ENCODE measurements at regions not wholly inside any gene's neighbourhood (a gene's known extent, or its start where the extent isn't known, plus 50 kb on each side); places are given as distances from the start of the nearest gene placed in this dataset.
A peak's percentile ranks its signal among the peaks of the same experiment; 100 is the strongest.

DNA sequence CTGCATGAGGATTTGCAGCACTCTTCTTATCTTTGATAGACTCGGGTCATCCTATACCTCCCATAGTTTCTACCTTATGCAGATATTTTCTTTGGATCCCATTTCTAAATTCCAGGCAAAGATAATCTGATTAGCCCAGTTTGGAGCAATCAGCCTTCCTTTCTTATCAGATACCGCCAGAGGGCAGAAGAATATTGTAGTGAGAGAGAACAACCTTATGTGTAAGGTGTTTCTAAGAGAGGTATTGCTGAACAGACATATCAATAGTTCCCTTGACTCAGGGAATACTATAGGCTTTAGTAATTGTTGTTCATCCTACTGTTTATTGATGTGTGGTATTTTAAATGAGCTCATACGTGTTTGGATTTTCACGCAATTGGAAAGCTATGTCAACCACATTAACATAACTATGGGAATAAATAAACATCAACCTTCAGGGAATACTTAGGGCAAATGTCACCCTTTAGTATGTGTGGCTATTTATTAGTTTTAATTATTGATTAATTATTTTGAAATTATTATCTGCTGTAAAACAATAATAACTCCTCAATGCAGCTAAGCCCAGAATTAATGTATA, 1435.2 kb upstream of the CDH9 start:
- no peaks in the 10 kb centered on the region for H3K36me3 ChIP-seq (ENCODE audit: control insufficient read depth, insufficient read depth, low read length)
- H3K79me2 ChIP-seq (ENCODE audit: control insufficient read depth, insufficient read depth, low read length), result no peaks in the 10 kb centered on the region
- no peaks in the 10 kb centered on the region for H4K20me1 ChIP-seq (ENCODE audit: control insufficient read depth, extremely low read depth, insufficient read depth, low read length)
- H3K4me2 ChIP-seq (ENCODE audit: extremely low read depth, insufficient read depth, low read length), result no peak overlapping the region
- no peak overlapping the region for H3K9ac ChIP-seq (ENCODE audit: insufficient read depth, low read length)
- no peak overlapping the region for H3K27ac ChIP-seq (ENCODE audit: insufficient read depth, low read length)
- peak; percentile 1 to 10 for DNase-seq (ENCODE audit: low read depth in 2 of 2)
- H3K4me1 ChIP-seq (ENCODE audit: control insufficient read depth, extremely low read depth, insufficient read depth, low read length), result no peaks in the 10 kb centered on the region
- H3K27me3 ChIP-seq (ENCODE audit: control insufficient read depth, insufficient read depth, low read length), result no peaks in the 10 kb centered on the region
- TF ChIP-seq, protein P1, sequence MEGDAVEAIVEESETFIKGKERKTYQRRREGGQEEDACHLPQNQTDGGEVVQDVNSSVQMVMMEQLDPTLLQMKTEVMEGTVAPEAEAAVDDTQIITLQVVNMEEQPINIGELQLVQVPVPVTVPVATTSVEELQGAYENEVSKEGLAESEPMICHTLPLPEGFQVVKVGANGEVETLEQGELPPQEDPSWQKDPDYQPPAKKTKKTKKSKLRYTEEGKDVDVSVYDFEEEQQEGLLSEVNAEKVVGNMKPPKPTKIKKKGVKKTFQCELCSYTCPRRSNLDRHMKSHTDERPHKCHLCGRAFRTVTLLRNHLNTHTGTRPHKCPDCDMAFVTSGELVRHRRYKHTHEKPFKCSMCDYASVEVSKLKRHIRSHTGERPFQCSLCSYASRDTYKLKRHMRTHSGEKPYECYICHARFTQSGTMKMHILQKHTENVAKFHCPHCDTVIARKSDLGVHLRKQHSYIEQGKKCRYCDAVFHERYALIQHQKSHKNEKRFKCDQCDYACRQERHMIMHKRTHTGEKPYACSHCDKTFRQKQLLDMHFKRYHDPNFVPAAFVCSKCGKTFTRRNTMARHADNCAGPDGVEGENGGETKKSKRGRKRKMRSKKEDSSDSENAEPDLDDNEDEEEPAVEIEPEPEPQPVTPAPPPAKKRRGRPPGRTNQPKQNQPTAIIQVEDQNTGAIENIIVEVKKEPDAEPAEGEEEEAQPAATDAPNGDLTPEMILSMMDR (conservative IDR thresholded peaks at IDR 0.05 in 1 of 2, IDR thresholded peaks at IDR 0.05 in 1 of 2; ENCODE audit: low read depth in 1 of 2, low read length in 2 of 2), result peak in 1 of 2 donors; percentile 9
- TF ChIP-seq EZH2 (IDR thresholded peaks at IDR 0.05; ENCODE audit: low read length, missing control alignments), result no peak
- H2AFZ ChIP-seq (ENCODE audit: low read length), result no peak overlapping the region
- no peak overlapping the region for H3K4me3 ChIP-seq (replicated peaks in 1 of 4; ENCODE audit: control extremely low read depth in 1 of 4, insufficient read depth in 1 of 4, low read depth in 3 of 4, low read length in 4 of 4)
- H3K9me3 ChIP-seq (ENCODE audit: control insufficient read depth, insufficient read depth, low read depth, low read length), result no peaks in the 10 kb centered on the region

DNA sequence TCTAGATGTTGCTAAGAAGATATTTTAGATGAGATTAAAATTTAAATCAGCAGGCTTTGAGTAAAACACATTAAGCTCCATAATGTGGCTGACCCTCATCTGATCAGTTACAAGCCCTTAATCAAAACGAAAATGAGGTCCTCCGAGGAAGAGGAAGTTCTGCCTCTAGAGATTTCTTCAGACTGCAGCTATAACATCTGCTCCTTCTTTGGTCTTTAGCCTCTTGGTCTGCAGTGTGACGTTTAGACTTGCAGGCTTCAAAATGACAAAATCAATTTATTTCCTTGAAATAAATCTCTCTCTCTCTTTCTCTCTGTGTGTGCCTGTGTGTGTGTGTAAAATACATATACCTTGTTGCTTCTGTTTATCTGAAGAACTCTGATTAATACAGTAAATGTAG, 1429.8 kb upstream of the CDH9 start:
- H3K27me3 ChIP-seq (ENCODE audit: control insufficient read depth, insufficient read depth, low read length), result no peaks in the 10 kb centered on the region
- H4K20me1 ChIP-seq (ENCODE audit: control insufficient read depth, extremely low read depth, insufficient read depth, low read length), result no peaks in the 10 kb centered on the region
- TF ChIP-seq, protein P1 (conservative IDR thresholded peaks at IDR 0.05 in 1 of 2, IDR thresholded peaks at IDR 0.05 in 1 of 2; ENCODE audit: low read depth in 1 of 2, low read length in 2 of 2), result no peak
- TF ChIP-seq EZH2 (IDR thresholded peaks at IDR 0.05; ENCODE audit: low read length, missing control alignments), result no peak
- H2AFZ ChIP-seq (ENCODE audit: low read length), result no peak overlapping the region
- H3K79me2 ChIP-seq (ENCODE audit: control insufficient read depth, insufficient read depth, low read length), result no peaks in the 10 kb centered on the region
- no peak overlapping the region for H3K4me3 ChIP-seq (replicated peaks in 1 of 4; ENCODE audit: control extremely low read depth in 1 of 4, insufficient read depth in 1 of 4, low read depth in 3 of 4, low read length in 4 of 4)
- H3K36me3 ChIP-seq (ENCODE audit: control insufficient read depth, insufficient read depth, low read length), result no peaks in the 10 kb centered on the region
- no peak for DNase-seq (ENCODE audit: low read depth in 2 of 2)
- H3K4me1 ChIP-seq (ENCODE audit: control insufficient read depth, extremely low read depth, insufficient read depth, low read length), result no peaks in the 10 kb centered on the region
- H3K27ac ChIP-seq (ENCODE audit: insufficient read depth, low read length), result no peak overlapping the region
- no peak overlapping the region for H3K4me2 ChIP-seq (ENCODE audit: extremely low read depth, insufficient read depth, low read length)
- H3K9me3 ChIP-seq (ENCODE audit: control insufficient read depth, insufficient read depth, low read depth, low read length), result no peaks in the 10 kb centered on the region
- no peak overlapping the region for H3K9ac ChIP-seq (ENCODE audit: insufficient read depth, low read length)

DNA sequence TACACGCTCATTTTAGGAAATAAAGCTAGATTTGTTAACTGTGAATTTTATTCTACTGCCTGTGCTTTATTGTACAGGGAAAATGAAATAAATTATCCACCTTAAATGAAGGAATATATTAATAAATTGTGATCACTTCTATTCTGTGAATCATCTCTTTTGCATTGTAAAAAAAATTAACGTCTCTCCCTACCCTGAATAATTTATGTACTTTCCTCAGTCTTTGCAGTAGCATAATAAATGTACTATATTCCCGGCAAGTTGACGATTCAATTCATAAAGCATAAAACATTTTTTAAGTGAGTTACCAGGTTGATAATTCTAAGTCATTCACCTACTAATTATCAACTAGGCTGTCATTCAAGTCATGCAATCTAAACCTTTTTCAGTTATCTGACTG, 1425.3 kb upstream of the CDH9 start:
- TF ChIP-seq EZH2 (IDR thresholded peaks at IDR 0.05; ENCODE audit: low read length, missing control alignments), result no peak
- TF ChIP-seq, protein P1 (conservative IDR thresholded peaks at IDR 0.05 in 1 of 2, IDR thresholded peaks at IDR 0.05 in 1 of 2; ENCODE audit: low read depth in 1 of 2, low read length in 2 of 2), result no peak
- Histone ChIP-seq H3K4me2 (ENCODE audit: extremely low read depth, insufficient read depth, low read length) (no peak overlapping the region), H3K9me3 (ENCODE audit: control insufficient read depth, insufficient read depth, low read depth, low read length) (no peaks in the 10 kb centered on the region), H4K20me1 (ENCODE audit: control insufficient read depth, extremely low read depth, insufficient read depth, low read length) (no peaks in the 10 kb centered on the region), H3K9ac (ENCODE audit: insufficient read depth, low read length) (no peak overlapping the region), H3K4me1 (ENCODE audit: control insufficient read depth, extremely low read depth, insufficient read depth, low read length) (no peaks in the 10 kb centered on the region), H3K79me2 (ENCODE audit: control insufficient read depth, insufficient read depth, low read length) (no peaks in the 10 kb centered on the region), H3K27me3 (ENCODE audit: control insufficient read depth, insufficient read depth, low read length) (no peaks in the 10 kb centered on the region), H3K36me3 (ENCODE audit: control insufficient read depth, insufficient read depth, low read length) (no peaks in the 10 kb centered on the region), H3K4me3 (replicated peaks in 1 of 4; ENCODE audit: control extremely low read depth in 1 of 4, insufficient read depth in 1 of 4, low read depth in 3 of 4, low read length in 4 of 4) (no peak overlapping the region), H2AFZ (ENCODE audit: low read length) (no peak overlapping the region), H3K27ac (ENCODE audit: insufficient read depth, low read length) (no peak overlapping the region)
- DNase-seq (ENCODE audit: low read depth in 2 of 2), result no peak

Measured in fibroblast of lung (primary cell).